GM12872 (cell line): ENCODE measurements at regions not wholly inside any gene's neighbourhood (a gene's known extent, or its start where the extent isn't known, plus 50 kb on each side); places are given as distances from the start of the nearest gene placed in this dataset.

ENCODE experiments used
- CTCF ChIP-seq: IDR thresholded peaks from 3 replicates; pipeline ENCODE4 v1.5.1; 2011; ENCODE audit warnings: low read depth, mild to moderate bottlenecking, low read length, moderate library complexity; ENCODE audit not compliant: insufficient read depth

- no peak for TF ChIP-seq CTCF
Observed at GRCh38 chr17:71464241-71464640, 656.6 kb upstream of the SOX9 start.

- no peak for TF ChIP-seq CTCF
Observed at GRCh38 chr17:71464751-71465150, 656.1 kb upstream of the SOX9 start.

- TF ChIP-seq CTCF, result no peak
Observed at GRCh38 chr17:71467719-71468118, 653.1 kb upstream of the SOX9 start.

- TF ChIP-seq CTCF, result no peak
Observed at GRCh38 chr17:71470062-71470461, 650.8 kb upstream of the SOX9 start.

- TF ChIP-seq CTCF, result peak; percentile 77
Observed at GRCh38 chr17:71472809-71473789, 647.7 kb upstream of the SOX9 start.

- no peak for TF ChIP-seq CTCF
Observed at GRCh38 chr17:71477356-71477755, 643.5 kb upstream of the SOX9 start.

- TF ChIP-seq CTCF, result no peak
Observed at GRCh38 chr17:71480099-71480498, 640.7 kb upstream of the SOX9 start.
